ENCODE measurements at regions not wholly inside any gene's neighbourhood (a gene's known extent, or its start where the extent isn't known, plus 50 kb on each side); places are given as distances from the start of the nearest gene placed in this dataset.
"Not testable (repeated sequence)": the region's sequence is repeated elsewhere in the genome, so short reads cannot be mapped to it uniquely, and the experiment has no call there.

DNA sequence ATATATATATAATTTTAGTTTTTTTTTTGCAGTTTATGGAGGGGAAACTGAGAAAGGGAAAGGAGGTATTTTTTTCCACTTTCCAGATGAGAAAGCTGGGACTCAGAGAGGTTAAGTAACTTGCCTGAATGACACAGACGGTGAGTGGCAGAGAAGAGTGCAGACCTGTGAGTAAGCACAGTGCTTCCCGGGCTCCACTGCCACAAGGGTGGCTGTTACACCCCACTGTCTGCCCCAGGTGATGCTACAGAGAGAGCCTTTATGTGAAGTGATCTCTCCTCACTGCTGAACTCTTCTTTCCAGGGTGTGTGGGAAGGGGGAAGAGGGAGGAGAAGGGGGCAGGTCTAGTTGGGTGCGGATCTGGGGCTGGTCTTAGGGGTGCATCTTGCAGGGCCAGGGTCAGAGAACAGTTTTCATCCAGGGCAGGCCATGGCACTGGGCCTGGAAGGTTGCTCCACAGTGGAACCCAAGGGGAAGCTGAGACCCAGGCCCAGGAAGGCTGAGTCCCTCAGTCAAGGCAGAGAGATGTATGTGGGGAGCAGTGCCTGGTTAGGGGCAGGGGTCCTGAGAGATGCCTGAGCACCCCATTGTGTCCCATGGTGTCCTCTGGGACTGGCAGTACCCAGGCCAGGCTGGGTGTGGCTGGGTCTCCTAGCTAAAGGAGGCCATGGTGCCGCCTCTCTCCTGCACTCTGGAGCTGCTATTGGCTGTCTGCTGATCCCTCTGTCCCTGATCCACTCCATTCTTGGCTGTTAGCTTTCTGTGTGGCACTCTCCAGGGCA lies 357.5 kb downstream of the PTPRU start:
- Mint-ChIP-seq H3K9me3 (no peaks in the 10 kb centered on the region), H3K4me3 (no peak overlapping the region), H3K27me3 (peaks cover 3% of the 10 kb centered on the region), H3K36me3 (no peaks in the 10 kb centered on the region), H3K4me1 (no peaks in the 10 kb centered on the region), H3K27ac (no peak overlapping the region)

DNA sequence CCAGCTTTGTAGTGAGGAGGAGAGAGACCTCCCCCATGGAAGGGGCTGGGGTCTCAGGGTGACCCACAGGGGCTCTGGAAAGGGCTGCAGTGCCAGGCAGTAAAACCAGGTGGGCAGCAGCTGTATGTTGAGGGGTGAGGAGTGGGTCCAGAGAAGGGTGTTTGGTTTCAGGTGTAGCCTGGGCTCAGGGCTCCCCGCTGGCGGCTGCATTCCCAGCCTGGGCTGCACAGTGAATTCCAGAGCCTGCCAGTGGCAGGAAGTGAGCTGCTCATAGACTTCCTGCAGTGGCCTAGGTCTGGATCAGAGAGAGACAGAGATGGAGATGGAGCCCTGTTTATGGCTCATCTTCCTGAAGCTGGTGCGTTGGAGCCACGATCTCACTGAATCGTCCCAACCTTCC lies 356.4 kb downstream of the PTPRU start:
- no peaks in the 10 kb centered on the region for H3K36me3 Mint-ChIP-seq
- no peak overlapping the region for H3K4me3 Mint-ChIP-seq
- H3K27ac Mint-ChIP-seq: no peak overlapping the region
- no peaks in the 10 kb centered on the region for H3K9me3 Mint-ChIP-seq
- H3K27me3 Mint-ChIP-seq: peaks cover 3% of the 10 kb centered on the region
- no peaks in the 10 kb centered on the region for H3K4me1 Mint-ChIP-seq

DNA sequence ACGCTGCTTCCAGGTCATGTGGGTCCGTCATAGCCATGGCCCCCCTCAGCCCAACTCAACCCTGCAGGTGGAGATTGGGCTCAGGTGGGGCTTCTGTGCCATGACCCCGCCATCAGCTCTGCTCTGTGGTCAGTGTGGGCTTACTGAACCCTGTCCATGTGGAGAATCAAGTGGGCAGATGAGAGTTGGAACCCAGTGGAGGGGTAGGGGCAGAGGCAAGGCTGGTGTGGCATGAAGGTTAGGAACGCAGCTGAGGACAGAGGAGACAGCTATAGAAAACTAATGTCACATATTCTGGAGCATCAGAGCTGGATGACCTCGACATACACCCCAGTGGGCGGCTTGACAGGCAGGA lies 355.9 kb downstream of the PTPRU start:
- Mint-ChIP-seq H3K9me3 (no peaks in the 10 kb centered on the region), H3K4me1 (no peaks in the 10 kb centered on the region), H3K36me3 (no peaks in the 10 kb centered on the region), H3K27me3 (peaks cover 2% of the 10 kb centered on the region), H3K4me3 (no peak overlapping the region), H3K27ac (no peak overlapping the region)

DNA sequence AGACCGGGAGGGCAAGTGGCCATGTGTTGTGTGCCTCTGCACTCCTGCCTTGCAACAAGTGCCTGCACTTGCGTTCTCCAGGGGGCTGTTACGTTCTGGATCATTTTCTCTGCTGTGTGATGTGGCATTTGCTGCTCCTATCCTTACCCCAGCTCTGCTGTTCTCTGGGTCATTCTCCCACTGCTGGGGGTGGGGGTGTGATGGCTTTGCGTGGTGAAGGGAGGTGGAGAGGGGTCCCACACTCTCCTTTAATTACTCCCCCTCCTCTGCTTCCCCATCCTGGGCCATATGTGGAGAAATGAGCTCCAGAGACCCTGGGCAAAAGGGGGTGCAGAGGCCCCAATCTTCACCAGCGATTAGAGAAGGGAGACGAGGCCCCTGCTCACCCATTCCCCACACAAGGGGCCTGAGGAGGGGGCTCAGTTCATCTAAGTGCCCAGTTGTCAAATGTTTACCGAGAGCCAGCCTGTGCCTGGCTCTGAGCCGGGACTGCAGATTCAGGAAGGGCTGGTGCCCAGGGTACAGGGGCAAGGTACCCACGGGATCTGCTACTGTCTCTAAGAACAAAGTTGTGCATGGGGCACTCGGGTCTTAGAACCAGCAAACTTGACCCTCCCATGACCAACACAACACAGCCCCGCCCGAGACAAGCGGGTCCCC lies 355.4 kb downstream of the PTPRU start:
- peaks cover 2% of the 10 kb centered on the region for H3K27me3 Mint-ChIP-seq
- no peaks in the 10 kb centered on the region for H3K9me3 Mint-ChIP-seq
- no peaks in the 10 kb centered on the region for H3K4me1 Mint-ChIP-seq
- H3K36me3 Mint-ChIP-seq: no peaks in the 10 kb centered on the region
- H3K27ac Mint-ChIP-seq: no peak overlapping the region
- no peak overlapping the region for H3K4me3 Mint-ChIP-seq

DNA sequence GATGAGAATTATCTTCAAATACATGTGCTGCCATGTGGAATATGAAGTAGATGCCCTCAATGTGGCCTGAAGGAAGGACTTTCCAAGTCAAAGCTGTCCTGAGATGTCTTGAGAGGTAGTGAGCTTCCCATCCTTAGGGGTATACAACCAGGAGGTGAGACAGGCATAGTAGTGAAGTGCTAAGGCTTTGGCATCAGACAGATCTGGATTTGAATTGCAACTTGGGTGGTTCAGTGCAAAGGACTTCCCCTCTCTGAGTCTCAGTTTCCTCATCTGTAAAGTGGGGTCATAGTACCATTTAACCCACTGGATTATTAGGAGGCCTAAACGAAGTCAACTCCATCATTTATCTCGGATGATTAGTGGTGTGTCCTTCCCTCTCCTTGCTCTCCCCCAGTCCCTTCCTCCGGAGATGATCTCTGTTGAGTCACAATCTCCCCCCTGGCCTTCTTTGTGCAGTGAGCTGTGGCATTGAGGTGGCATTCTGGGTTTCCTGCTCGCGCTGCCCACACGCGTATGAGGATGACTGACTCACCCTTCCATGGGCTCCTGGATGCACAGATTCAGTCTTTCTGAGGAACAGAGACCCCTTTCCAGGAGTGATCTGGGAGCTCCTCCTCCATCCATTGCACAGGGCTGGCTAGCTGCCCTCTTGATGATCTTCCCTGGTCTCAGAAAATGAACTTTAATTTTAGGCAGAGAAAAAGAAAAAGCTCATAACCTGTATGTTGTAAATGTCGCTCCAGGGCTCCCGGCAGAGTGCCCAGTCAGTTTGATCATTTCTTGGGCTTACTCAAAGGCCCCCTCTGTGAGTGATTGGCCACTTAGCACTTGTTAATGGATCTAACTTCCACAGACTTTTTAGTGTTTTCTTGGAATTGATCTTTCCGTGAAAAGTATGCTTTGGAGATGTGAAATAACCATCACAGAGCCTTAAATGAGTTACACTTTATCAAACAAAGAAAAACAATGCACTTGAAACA lies 354.6 kb downstream of the PTPRU start:
- Mint-ChIP-seq H3K9me3 (no peaks in the 10 kb centered on the region), H3K36me3 (no peaks in the 10 kb centered on the region), H3K4me3 (no peak overlapping the region), H3K27ac (no peak overlapping the region), H3K4me1 (no peaks in the 10 kb centered on the region), H3K27me3 (peaks cover 3% of the 10 kb centered on the region)

DNA sequence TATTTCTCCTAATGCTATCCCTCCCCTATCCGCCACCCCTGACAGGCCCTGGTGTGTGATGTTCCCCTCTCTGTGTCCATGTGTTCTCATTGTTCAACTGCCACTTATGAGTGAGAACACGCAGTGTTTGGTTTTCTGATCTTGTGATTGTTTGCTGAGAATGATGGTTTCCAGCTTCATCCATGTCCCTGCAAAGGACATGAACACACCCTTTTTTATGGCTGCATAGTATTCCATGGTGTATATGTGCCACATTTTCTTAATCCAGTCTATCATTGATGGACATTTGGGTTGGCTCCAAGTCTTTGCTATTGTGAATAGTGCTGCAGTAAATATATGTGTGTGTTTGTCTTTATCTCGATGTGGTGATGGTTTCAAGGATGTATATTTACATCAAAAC lies 353.4 kb downstream of the PTPRU start:
- not testable (repeated sequence) for H3K9me3 Mint-ChIP-seq, H3K36me3 Mint-ChIP-seq, H3K4me1 Mint-ChIP-seq, H3K4me3 Mint-ChIP-seq, H3K27me3 Mint-ChIP-seq, H3K27ac Mint-ChIP-seq

DNA sequence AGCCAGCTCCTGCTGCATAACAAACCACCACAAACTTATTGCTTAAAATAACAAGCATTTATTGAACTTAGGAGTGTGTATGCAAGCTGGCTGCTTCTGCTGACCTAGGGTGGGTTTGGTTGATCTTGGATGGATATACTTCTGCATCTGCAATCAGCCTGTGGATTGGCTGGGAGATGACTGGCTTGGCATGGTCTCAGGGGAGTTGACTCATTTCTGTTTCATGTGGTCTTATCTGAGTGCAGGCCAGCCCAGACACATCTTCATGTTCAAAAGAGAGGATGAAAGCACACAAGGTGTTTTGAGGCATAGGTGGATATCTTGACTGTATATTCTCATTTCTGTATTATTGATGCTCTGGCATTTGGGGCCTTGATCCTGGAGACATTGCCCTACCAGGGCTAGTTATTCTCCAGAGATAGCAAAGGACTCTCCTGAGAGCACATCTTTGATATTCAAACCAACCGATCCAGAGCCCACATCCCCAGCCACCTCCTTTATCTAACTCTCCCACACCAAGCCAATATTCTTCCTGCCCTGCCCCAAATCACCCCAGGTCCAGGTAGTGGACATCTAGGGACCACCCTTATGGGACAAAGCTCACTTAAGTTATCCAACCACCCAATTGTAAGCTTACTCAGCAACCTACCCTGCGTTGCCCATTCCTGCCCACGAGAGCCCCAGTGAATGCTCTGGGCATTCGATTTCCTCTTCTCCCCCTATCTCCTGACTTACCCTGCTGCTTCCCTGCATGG lies 350.8 kb downstream of the PTPRU start:
- no peak overlapping the region for H3K27ac Mint-ChIP-seq
- no peaks in the 10 kb centered on the region for H3K36me3 Mint-ChIP-seq
- H3K27me3 Mint-ChIP-seq: peaks cover 3% of the 10 kb centered on the region
- H3K4me1 Mint-ChIP-seq: no peaks in the 10 kb centered on the region
- H3K4me3 Mint-ChIP-seq: no peak overlapping the region
- H3K9me3 Mint-ChIP-seq: no peaks in the 10 kb centered on the region

DNA sequence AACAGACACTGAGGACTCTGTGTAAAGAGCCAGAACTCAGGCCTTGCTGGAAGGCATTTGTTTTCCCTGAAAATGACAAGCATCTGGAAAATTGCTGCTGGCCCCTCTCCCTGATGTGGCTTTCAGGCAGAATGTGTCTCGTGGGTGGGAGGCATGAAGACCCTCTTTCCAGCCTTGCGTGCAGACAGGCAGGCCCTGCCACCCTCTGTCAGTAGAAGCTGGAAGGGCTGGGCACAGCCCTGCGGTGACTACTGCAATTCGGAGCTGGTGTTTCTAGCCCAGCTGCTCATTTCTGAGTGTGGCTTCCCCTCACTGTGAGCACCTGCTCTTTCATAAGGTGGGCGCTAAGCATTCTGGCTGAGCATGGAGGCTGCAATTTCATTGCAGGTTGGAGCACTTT lies 349.9 kb downstream of the PTPRU start:
- H3K27me3 Mint-ChIP-seq: peaks cover 3% of the 10 kb centered on the region
- H3K9me3 Mint-ChIP-seq: no peaks in the 10 kb centered on the region
- H3K36me3 Mint-ChIP-seq: no peaks in the 10 kb centered on the region
- H3K4me1 Mint-ChIP-seq: no peaks in the 10 kb centered on the region
- no peak overlapping the region for H3K27ac Mint-ChIP-seq
- H3K4me3 Mint-ChIP-seq: no peak overlapping the region

DNA sequence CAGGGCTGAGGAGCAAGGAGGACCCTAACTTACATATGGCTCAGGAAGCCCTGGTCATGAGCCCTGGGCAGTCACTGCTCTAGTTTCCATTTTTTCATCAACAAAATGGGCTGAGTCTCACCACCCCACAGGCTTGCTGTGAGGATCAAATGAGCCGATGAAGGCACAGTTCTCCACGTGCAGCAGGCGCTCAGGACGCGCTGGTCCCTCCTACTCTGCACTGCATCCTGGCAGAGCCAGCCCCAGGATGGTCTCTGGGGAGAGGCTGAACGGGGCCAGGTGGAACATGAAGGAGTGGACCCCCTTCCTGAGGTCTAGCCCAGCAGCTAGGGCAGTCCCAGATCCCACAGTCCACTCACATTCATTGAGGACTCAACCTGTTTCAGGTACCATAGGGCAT lies 349.3 kb downstream of the PTPRU start:
- Mint-ChIP-seq H3K4me1 (no peaks in the 10 kb centered on the region), H3K36me3 (no peaks in the 10 kb centered on the region), H3K9me3 (no peaks in the 10 kb centered on the region), H3K4me3 (no peak overlapping the region), H3K27me3 (peaks cover 3% of the 10 kb centered on the region), H3K27ac (no peak overlapping the region)

DNA sequence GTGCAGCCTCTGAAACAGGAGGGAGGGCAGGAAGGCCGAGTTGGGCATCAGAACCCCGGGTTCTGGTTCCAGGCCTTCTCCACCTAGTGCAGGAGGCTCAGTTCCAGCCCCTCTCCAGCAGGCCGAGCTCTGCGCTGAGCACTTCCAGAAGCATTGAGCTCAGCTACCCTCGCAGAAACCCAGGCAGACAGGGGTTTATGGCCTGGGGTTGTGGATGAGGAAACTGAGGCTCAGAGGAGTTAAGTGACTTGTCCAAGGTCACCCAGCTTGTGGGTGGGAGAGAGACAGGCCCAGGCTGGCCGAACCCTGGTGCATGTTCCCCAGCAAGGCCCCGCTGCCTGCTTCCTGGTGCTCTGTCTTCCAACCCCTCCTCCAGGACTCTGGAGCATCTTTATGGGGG lies 348.9 kb downstream of the PTPRU start:
- Mint-ChIP-seq H3K4me3 (no peak overlapping the region), H3K27ac (no peak overlapping the region), H3K4me1 (no peaks in the 10 kb centered on the region), H3K27me3 (peaks cover 3% of the 10 kb centered on the region), H3K9me3 (no peaks in the 10 kb centered on the region), H3K36me3 (no peaks in the 10 kb centered on the region)

DNA sequence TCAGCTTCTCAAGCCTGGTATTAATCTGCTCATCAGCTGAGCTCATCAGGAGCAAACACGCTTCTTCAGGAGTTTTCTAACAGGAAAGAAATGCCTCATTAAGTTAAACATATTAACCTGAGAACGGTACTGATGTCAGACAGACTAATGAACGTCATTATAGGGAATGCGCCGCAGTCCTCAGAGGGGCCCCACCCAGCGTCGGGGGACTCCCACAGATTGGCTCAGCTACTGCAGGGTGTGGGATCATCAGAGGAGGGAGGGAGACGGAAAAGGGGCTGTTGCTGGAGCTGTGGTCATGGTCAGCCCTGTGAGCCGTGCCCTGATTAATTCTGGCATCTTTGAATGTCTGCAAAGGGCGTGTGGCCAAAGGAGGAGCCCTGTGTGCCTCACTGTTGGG lies 348.5 kb downstream of the PTPRU start:
- Mint-ChIP-seq H3K4me3 (no peak overlapping the region), H3K4me1 (no peaks in the 10 kb centered on the region), H3K27me3 (peaks cover 3% of the 10 kb centered on the region), H3K36me3 (no peaks in the 10 kb centered on the region), H3K9me3 (no peaks in the 10 kb centered on the region), H3K27ac (no peak overlapping the region)

DNA sequence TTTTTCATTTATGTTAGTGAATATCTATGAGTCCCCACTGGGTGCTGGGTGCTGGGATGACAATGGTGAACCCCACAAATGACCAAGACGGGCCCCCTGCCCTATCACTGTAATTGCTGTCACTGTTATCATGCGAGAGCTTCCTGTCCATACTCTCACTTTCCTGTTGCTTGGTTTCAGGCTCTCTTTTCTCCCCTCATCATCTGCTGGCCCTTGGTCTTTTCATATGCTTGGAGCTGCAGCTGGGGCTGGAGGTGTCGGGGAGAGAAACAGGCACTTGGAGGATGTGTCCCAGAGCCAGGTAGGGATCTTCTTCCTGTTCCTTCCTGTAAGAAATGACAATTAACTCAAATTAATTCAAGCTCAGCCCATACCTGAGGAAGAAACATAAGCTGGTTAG lies 348.0 kb downstream of the PTPRU start:
- Mint-ChIP-seq H3K27ac (no peak overlapping the region), H3K4me3 (no peak overlapping the region), H3K9me3 (no peaks in the 10 kb centered on the region), H3K4me1 (no peaks in the 10 kb centered on the region), H3K27me3 (peaks cover 3% of the 10 kb centered on the region), H3K36me3 (no peaks in the 10 kb centered on the region)

DNA sequence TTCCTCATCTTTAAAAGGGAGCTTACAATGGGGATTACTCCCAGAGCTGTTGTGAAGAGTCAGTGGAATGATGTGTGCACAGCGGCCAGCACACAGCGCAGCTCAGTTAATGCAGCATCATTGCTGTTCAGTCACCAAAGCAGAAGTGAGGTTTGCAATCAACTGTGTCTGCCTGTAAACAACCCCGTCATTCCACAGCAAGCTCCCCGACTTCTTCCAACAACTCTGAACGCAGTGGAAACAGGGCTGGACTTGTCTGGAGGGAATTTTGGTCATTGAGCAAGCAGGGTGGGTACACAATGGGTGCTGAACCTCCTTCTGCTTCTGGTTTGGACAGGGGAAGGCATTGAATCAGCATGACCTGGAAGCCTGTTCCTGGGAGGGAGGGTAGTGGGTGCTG lies 347.4 kb downstream of the PTPRU start:
- H3K9me3 Mint-ChIP-seq: no peaks in the 10 kb centered on the region
- no peaks in the 10 kb centered on the region for H3K4me1 Mint-ChIP-seq
- H3K4me3 Mint-ChIP-seq: no peak overlapping the region
- no peaks in the 10 kb centered on the region for H3K36me3 Mint-ChIP-seq
- H3K27me3 Mint-ChIP-seq: peaks cover 3% of the 10 kb centered on the region
- H3K27ac Mint-ChIP-seq: no peak overlapping the region

DNA sequence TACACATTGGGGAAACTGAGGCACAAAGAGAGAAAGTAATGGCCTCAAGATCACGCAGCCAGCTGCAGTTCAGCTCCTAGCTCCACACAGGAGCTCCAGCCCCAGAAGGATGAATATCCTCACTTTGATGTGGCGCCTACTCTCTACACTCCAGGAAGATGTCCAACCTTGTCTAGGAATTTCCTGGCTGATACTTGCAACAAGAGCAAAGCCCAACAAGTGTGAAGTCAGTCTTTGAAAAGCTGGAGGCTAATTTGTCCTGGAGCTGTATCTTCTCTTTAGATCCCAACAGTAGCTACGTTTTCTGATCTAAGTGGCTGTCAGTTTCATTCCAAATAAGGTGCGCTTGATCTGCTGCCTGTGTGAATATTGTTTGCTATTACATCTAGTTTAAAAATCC lies 344.9 kb downstream of the PTPRU start:
- H3K27ac Mint-ChIP-seq: no peak overlapping the region
- no peaks in the 10 kb centered on the region for H3K27me3 Mint-ChIP-seq
- H3K4me1 Mint-ChIP-seq: no peaks in the 10 kb centered on the region
- H3K4me3 Mint-ChIP-seq: no peak overlapping the region
- H3K36me3 Mint-ChIP-seq: no peaks in the 10 kb centered on the region
- no peaks in the 10 kb centered on the region for H3K9me3 Mint-ChIP-seq

DNA sequence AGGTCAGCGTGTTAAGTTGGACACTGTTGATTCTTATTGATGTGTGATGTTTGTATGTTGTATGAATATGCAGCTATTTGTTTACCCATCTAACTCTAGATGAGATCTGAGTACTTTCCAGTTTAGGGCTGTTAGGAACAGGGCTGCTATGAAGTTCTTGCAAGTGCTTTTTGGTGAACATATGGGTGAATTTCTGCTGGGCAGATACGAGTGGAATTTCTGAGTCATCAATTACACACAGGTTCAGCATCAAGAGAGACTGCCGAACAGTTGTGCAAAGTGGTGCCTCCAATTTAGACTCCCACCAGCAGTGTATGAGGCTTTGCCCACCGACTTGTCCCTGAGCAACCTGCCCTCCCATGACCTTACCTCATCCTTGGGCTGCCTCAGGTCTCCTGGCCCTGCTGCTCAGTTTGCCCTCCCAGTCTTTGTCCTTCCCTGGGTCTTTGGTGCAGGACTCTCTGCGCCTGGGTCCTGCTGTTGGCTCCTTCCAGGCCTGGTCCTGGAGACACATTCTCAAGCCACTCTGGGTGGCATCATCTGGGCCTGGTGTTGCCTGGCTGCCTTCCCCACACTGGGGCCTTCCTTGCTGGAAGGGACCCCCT lies 343.6 kb downstream of the PTPRU start:
- Mint-ChIP-seq H3K27me3 (no peaks in the 10 kb centered on the region), H3K27ac (no peak overlapping the region), H3K4me3 (no peak overlapping the region), H3K9me3 (no peaks in the 10 kb centered on the region), H3K36me3 (no peaks in the 10 kb centered on the region), H3K4me1 (no peaks in the 10 kb centered on the region)
